ENCODE measurements at regions not wholly inside any gene's neighbourhood (a gene's known extent, or its start where the extent isn't known, plus 50 kb on each side); places are given as distances from the start of the nearest gene placed in this dataset.

- no peak overlapping the region for H3K27ac ChIP-seq
- no peaks in the 10 kb centered on the region for H3K36me3 ChIP-seq
- no peaks in the 10 kb centered on the region for H3K4me1 ChIP-seq
- H3K27me3 ChIP-seq (replicated peaks in 1 of 7): no peaks in the 10 kb centered on the region
- TF ChIP-seq POLR2AphosphoS5 (IDR thresholded peaks at IDR 0.05) (no peak), CTCF (IDR thresholded peaks at IDR 0.05 in 8 of 11, conservative IDR thresholded peaks at IDR 0.05 in 3 of 11) (no peak), POLR2A (IDR thresholded peaks at IDR 0.05) (no peak)
- H3K9me3 ChIP-seq: no peaks in the 10 kb centered on the region
- WGBS, 5 donors: 57 to 73% (median 73%) methylated on average over 2 of the region's 2 CpGs
- DNase-seq: no peak
- no peak overlapping the region for H3K4me3 ChIP-seq
- intact Hi-C loops (cut with DNase I; ENCODE audit: low total_unique reads): no loop called here
Measured at GRCh38 chr5:167850911-167851310, 440.5 kb upstream of the WWC1 start.

- intact Hi-C loops (cut with DNase I; ENCODE audit: low total_unique reads): no loop called here
- 77 to 86% (median 81%) methylated on average over 5 of the region's 5 CpGs for WGBS, 5 donors
- H3K9me3 ChIP-seq: no peaks in the 10 kb centered on the region
- no peaks in the 10 kb centered on the region for H3K36me3 ChIP-seq
- no peak for DNase-seq
- no peak overlapping the region for H3K4me3 ChIP-seq
- H3K27ac ChIP-seq: no peak overlapping the region
- no peaks in the 10 kb centered on the region for H3K27me3 ChIP-seq (replicated peaks in 1 of 7)
- no peaks in the 10 kb centered on the region for H3K4me1 ChIP-seq
- TF ChIP-seq CTCF (IDR thresholded peaks at IDR 0.05 in 8 of 11, conservative IDR thresholded peaks at IDR 0.05 in 3 of 11): no peak
- no peak for TF ChIP-seq POLR2A (IDR thresholded peaks at IDR 0.05)
Measured at GRCh38 chr5:167851416-167851815, 440.0 kb upstream of the WWC1 start.

GRCh38 chr5:167852515-167852914 is 438.9 kb upstream of the WWC1 start:
- intact Hi-C loops (cut with DNase I; ENCODE audit: low total_unique reads): no loop called here
- H3K4me3 ChIP-seq: no peak overlapping the region
- no peaks in the 10 kb centered on the region for H3K27me3 ChIP-seq (replicated peaks in 1 of 7)
- TF ChIP-seq CTCF (IDR thresholded peaks at IDR 0.05 in 8 of 11, conservative IDR thresholded peaks at IDR 0.05 in 3 of 11) (no peak), POLR2AphosphoS5 (IDR thresholded peaks at IDR 0.05) (no peak)
- H3K9me3 ChIP-seq: no peaks in the 10 kb centered on the region
- no peaks in the 10 kb centered on the region for H3K36me3 ChIP-seq
- no peak for DNase-seq
- 84 to 94% (median 88%) methylated on average over 5 of the region's 5 CpGs for WGBS, 5 donors
- H3K27ac ChIP-seq: no peak overlapping the region
- no peaks in the 10 kb centered on the region for H3K4me1 ChIP-seq

- no peak overlapping the region for H3K27ac ChIP-seq
- no peaks in the 10 kb centered on the region for H3K4me1 ChIP-seq
- no peak overlapping the region for H3K4me3 ChIP-seq
- H3K27me3 ChIP-seq (replicated peaks in 1 of 7): no peaks in the 10 kb centered on the region
- DNase-seq: no peak
- intact Hi-C loops (cut with DNase I; ENCODE audit: low total_unique reads): no loop called here
- WGBS, 5 donors: 57 to 72% (median 64%) methylated on average over 4 of the region's 4 CpGs
- no peaks in the 10 kb centered on the region for H3K9me3 ChIP-seq
- TF ChIP-seq POLR2A (IDR thresholded peaks at IDR 0.05): no peak
- TF ChIP-seq CTCF (IDR thresholded peaks at IDR 0.05 in 8 of 11, conservative IDR thresholded peaks at IDR 0.05 in 3 of 11): no peak
- TF ChIP-seq POLR2AphosphoS5 (IDR thresholded peaks at IDR 0.05): no peak
- H3K36me3 ChIP-seq: no peaks in the 10 kb centered on the region
Measured at GRCh38 chr5:167853421-167853820, 438.0 kb upstream of the WWC1 start.
